SK-N-MC (cell line): ENCODE measurements at regions not wholly inside any gene's neighbourhood (a gene's known extent, or its start where the extent isn't known, plus 50 kb on each side); places are given as distances from the start of the nearest gene placed in this dataset.
"Not testable (repeated sequence)": the region's sequence is repeated elsewhere in the genome, so short reads cannot be mapped to it uniquely, and the experiment has no call there.

ENCODE experiments used
- DNase-seq: peaks from one replicate; pipeline ENCODE4 v3.0.0-alpha.2; 2011; ENCODE audit warnings: low read depth, low spot score
- H3K27ac ChIP-seq: fragments of 200-600 bp; sonication (generic); 2 replicates; pipeline ENCODE4 v1.5.1; 2016; ENCODE audit warnings: mixed run types
- H3K36me3 ChIP-seq: fragments of 200-600 bp; sonication (generic); 2 replicates; pipeline ENCODE4 v1.6.1; 2017; ENCODE audit warnings: antibody characterized with exemption, low read length, mixed read lengths; ENCODE audit not compliant: insufficient read depth
- H3K4me3 ChIP-seq: fragments of 200-600 bp; sonication (generic); 2 replicates; pipeline ENCODE4 v1.5.1; 2016
- H3K9ac ChIP-seq: fragments of 200-600 bp; sonication (generic); 2 replicates; pipeline ENCODE4 v1.8.0; 2017; ENCODE audit warnings: mixed run types, mixed read lengths; ENCODE audit not compliant: insufficient read length
- H3K9me3 ChIP-seq: fragments of 200-600 bp; sonication (generic); 2 replicates; pipeline ENCODE4 v1.6.1; 2017; ENCODE audit warnings: low read depth, mild to moderate bottlenecking, antibody characterized with exemption, low read length, moderate library complexity, mixed read lengths
- EZH2 ChIP-seq: fragments of 200-600 bp; sonication (generic); IDR thresholded peaks from one replicate; pipeline ENCODE4 v1.6.1; 2017; ENCODE audit warnings: antibody characterized with exemption
- FOXP2 ChIP-seq: optimal IDR thresholded peaks from 2 replicates; pipeline ENCODE3; 2011; ENCODE audit warnings: mild to moderate bottlenecking, moderate library complexity; ENCODE audit not compliant: insufficient read depth; ENCODE audit errors: extremely low read length, control extremely low read depth
- POLR2AphosphoS5 ChIP-seq: IDR thresholded peaks from 2 replicates; pipeline ENCODE4 v1.6.1; 2012; ENCODE audit warnings: mild to moderate bottlenecking, low read depth, low read length, borderline replicate concordance

GRCh38 chr5:28603869-28604268 is 1565.5 kb upstream of the CDH9 start:
- H3K36me3 ChIP-seq = no peaks in the 10 kb centered on the region
- H3K27ac ChIP-seq = no peak overlapping the region
- TF ChIP-seq POLR2AphosphoS5 (no peak), FOXP2 (no peak), EZH2 (no peak)
- H3K9ac ChIP-seq = no peak overlapping the region
- H3K4me3 ChIP-seq = no peak overlapping the region
- H3K9me3 ChIP-seq = peaks cover 5% of the 10 kb centered on the region; the same call in 1 of the 2 replicates
- DNase-seq = no peak

- TF ChIP-seq POLR2AphosphoS5 = no peak
- TF ChIP-seq FOXP2 = no peak
- no peak for TF ChIP-seq EZH2
- no peaks in the 10 kb centered on the region for H3K36me3 ChIP-seq
- H3K9me3 ChIP-seq = no peaks in the 10 kb centered on the region
- no peak overlapping the region for H3K27ac ChIP-seq
- H3K9ac ChIP-seq = no peak overlapping the region
- DNase-seq = no peak
- no peak overlapping the region for H3K4me3 ChIP-seq
Measured at GRCh38 chr5:28602429-28602828, 1564.0 kb upstream of the CDH9 start.

- not testable (repeated sequence) for H3K27ac ChIP-seq, H3K9ac ChIP-seq, DNase-seq, H3K36me3 ChIP-seq, H3K4me3 ChIP-seq, H3K9me3 ChIP-seq
Measured at GRCh38 chr5:28596707-28597106, 1558.3 kb upstream of the CDH9 start.

GRCh38 chr5:28580616-28581015 is 1542.2 kb upstream of the CDH9 start:
- no peak for TF ChIP-seq FOXP2
- no peak for TF ChIP-seq POLR2AphosphoS5
- TF ChIP-seq EZH2 = no peak
- H3K9ac ChIP-seq = no peak overlapping the region
- H3K9me3 ChIP-seq = no peaks in the 10 kb centered on the region
- no peak for DNase-seq
- no peaks in the 10 kb centered on the region for H3K36me3 ChIP-seq
- H3K4me3 ChIP-seq = no peak overlapping the region
- H3K27ac ChIP-seq = no peak overlapping the region

- TF ChIP-seq EZH2 (no peak), FOXP2 (no peak), POLR2AphosphoS5 (no peak)
- Histone ChIP-seq H3K9me3 (no peaks in the 10 kb centered on the region), H3K36me3 (no peaks in the 10 kb centered on the region), H3K27ac (no peak overlapping the region), H3K9ac (no peak overlapping the region), H3K4me3 (no peak overlapping the region)
- DNase-seq = no peak
Measured at GRCh38 chr5:28576022-28576421, 1537.6 kb upstream of the CDH9 start.

- Histone ChIP-seq H3K36me3 (no peaks in the 10 kb centered on the region), H3K9ac (no peak overlapping the region), H3K27ac (no peak overlapping the region), H3K9me3 (no peaks in the 10 kb centered on the region), H3K4me3 (no peak overlapping the region)
- TF ChIP-seq EZH2 = no peak
- TF ChIP-seq FOXP2 = no peak
- no peak for TF ChIP-seq POLR2AphosphoS5
- no peak for DNase-seq
Measured at GRCh38 chr5:28575368-28575767, 1537.0 kb upstream of the CDH9 start.

GRCh38 chr5:28574606-28575005 is 1536.2 kb upstream of the CDH9 start:
- no peak for TF ChIP-seq POLR2AphosphoS5
- no peak for TF ChIP-seq FOXP2
- no peak for TF ChIP-seq EZH2
- Histone ChIP-seq H3K4me3 (no peak overlapping the region), H3K36me3 (no peaks in the 10 kb centered on the region), H3K9me3 (no peaks in the 10 kb centered on the region), H3K27ac (no peak overlapping the region), H3K9ac (no peak overlapping the region)
- no peak for DNase-seq

- Histone ChIP-seq H3K36me3 (no peaks in the 10 kb centered on the region), H3K9me3 (no peaks in the 10 kb centered on the region), H3K27ac (no peak overlapping the region), H3K9ac (no peak overlapping the region), H3K4me3 (no peak overlapping the region)
- TF ChIP-seq POLR2AphosphoS5 (no peak), FOXP2 (no peak), EZH2 (no peak)
- DNase-seq = no peak
Measured at GRCh38 chr5:28567048-28567447, 1528.7 kb upstream of the CDH9 start.

- Histone ChIP-seq H3K4me3 (no peak overlapping the region), H3K36me3 (no peaks in the 10 kb centered on the region), H3K9me3 (no peaks in the 10 kb centered on the region), H3K9ac (no peak overlapping the region), H3K27ac (no peak overlapping the region)
- TF ChIP-seq FOXP2 (no peak), EZH2 (no peak), POLR2AphosphoS5 (no peak)
- DNase-seq = no peak
Measured at GRCh38 chr5:28561522-28561921, 1523.1 kb upstream of the CDH9 start.
